ENCODE measurements at regions not wholly inside any gene's neighbourhood (a gene's known extent, or its start where the extent isn't known, plus 50 kb on each side); places are given as distances from the start of the nearest gene placed in this dataset.

- TF ChIP-seq POLR2AphosphoS5 (IDR thresholded peaks at IDR 0.05; ENCODE audit: low read depth, low read length): no peak
- no peak for TF ChIP-seq TAF1 (IDR thresholded peaks at IDR 0.05; ENCODE audit: borderline replicate concordance, low read depth, low read length)
- no peak for TF ChIP-seq POLR2A (IDR thresholded peaks at IDR 0.05; ENCODE audit: low read depth, low read length)
- no peak for DNase-seq (ENCODE audit: insufficient read length)
- FAIRE-seq: no peak
These were observed 58.5 kb upstream of the LPP start for GRCh38 chr3:188095431-188095830.

DNA sequence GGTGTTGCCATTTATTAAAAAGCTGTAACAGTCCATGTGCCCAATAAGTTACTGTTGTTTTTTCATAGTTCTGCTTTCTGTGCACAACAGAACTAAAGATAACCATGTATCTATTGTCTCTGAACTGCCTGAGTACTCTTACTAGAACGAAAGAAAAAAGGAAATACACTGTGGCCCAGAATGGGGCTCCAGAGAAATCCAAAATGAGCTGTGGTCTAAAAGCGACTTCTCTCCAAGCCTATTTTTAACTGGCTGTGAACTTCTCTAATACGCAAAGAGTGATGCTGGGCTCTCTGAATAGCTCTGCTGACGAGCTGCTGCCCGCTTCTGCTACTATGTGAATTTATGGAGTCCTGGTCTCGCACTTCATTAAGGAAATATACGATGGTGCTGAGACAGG lies 56.2 kb upstream of the LPP start:
- FAIRE-seq: no peak
- no peak for DNase-seq (ENCODE audit: insufficient read length)
- TF ChIP-seq POLR2AphosphoS5 (IDR thresholded peaks at IDR 0.05; ENCODE audit: low read depth, low read length): no peak
- TF ChIP-seq TAF1 (IDR thresholded peaks at IDR 0.05; ENCODE audit: borderline replicate concordance, low read depth, low read length): no peak
- no peak for TF ChIP-seq POLR2A (IDR thresholded peaks at IDR 0.05; ENCODE audit: low read depth, low read length)

DNA sequence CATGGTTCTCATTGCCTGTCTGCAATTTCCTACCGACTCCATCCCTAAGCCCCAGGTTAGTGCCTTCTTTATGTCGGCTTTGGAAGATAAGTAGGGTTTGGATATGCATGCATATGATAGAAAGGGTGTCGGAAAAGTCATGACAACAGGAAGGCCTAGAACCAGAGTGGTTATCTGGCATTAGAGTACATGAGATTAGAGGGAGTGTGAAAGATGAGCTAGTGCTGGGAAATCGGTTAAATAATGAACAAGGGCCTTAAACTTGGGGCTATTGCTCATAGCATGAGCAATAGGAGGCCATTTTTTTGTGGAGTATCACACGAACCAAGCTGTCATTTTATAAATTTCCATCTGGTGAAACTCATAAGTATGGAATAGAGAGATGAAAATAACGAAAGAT lies 54.0 kb upstream of the LPP start:
- DNase-seq (ENCODE audit: insufficient read length) (no peak), FAIRE-seq (no peak)
- no peak for TF ChIP-seq POLR2A (IDR thresholded peaks at IDR 0.05; ENCODE audit: low read depth, low read length)
- TF ChIP-seq TAF1 (IDR thresholded peaks at IDR 0.05; ENCODE audit: borderline replicate concordance, low read depth, low read length): no peak
- no peak for TF ChIP-seq POLR2AphosphoS5 (IDR thresholded peaks at IDR 0.05; ENCODE audit: low read depth, low read length)

GRCh38 chr3:188102861-188103547 lies 51.0 kb upstream of the LPP start:
- DNase-seq (ENCODE audit: insufficient read length) (no peak), FAIRE-seq (no peak)
- TF ChIP-seq TAF1 (IDR thresholded peaks at IDR 0.05; ENCODE audit: borderline replicate concordance, low read depth, low read length) (no peak), POLR2AphosphoS5 (IDR thresholded peaks at IDR 0.05; ENCODE audit: low read depth, low read length) (no peak), POLR2A (IDR thresholded peaks at IDR 0.05; ENCODE audit: low read depth, low read length) (no peak)

DNA sequence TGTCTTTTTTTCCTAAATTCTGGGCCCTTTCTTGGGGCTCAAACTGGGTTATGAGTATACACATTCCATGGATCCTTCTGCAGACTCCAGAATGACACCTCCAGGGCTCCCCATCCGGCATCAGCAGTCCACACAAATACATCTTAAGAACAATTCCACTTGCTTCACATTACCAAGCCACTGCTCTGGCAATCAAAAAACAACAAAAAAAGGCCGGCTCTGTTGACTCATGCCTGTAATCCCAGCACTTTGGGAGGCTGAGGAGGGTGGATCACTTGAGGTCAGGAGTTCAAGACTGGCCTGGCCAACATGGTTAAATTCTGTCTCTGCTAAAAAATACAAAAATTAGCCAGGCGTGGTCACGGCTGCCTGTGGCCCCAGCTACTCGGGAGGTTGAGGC lies 49.9 kb upstream of the LPP start:
- FAIRE-seq (no peak), DNase-seq (ENCODE audit: insufficient read length) (no peak)
- TF ChIP-seq POLR2AphosphoS5 (IDR thresholded peaks at IDR 0.05; ENCODE audit: low read depth, low read length) (no peak), POLR2A (IDR thresholded peaks at IDR 0.05; ENCODE audit: low read depth, low read length) (no peak), TAF1 (IDR thresholded peaks at IDR 0.05; ENCODE audit: borderline replicate concordance, low read depth, low read length) (no peak)
